H9 (cell line): ENCODE measurements at regions not wholly inside any gene's neighbourhood (a gene's known extent, or its start where the extent isn't known, plus 50 kb on each side); places are given as distances from the start of the nearest gene placed in this dataset.

Source experiments
- DNase-seq: peaks from one replicate; pipeline ENCODE4 v3.0.0-alpha.2; 2017
- H2AFZ ChIP-seq: one replicate; pipeline ENCODE4 v1.6.1; 2013; ENCODE audit warnings: mild to moderate bottlenecking, low read length, control low read depth, moderate library complexity
- H2AK5ac ChIP-seq: 2 replicates; pipeline ENCODE4 v1.6.1; 2013; ENCODE audit warnings: low read length, control low read depth, mixed read lengths; ENCODE audit not compliant: insufficient read length
- H2BK120ac ChIP-seq: one replicate; pipeline ENCODE4 v1.6.1; 2013; ENCODE audit warnings: low read depth, mild to moderate bottlenecking, low read length, control low read depth, inconsistent platforms; ENCODE audit not compliant: poor library complexity, severe bottlenecking
- H2BK12ac ChIP-seq: 2 replicates; pipeline ENCODE4 v1.6.1; 2013; ENCODE audit warnings: low read length, control low read depth, mixed read lengths, low read depth; ENCODE audit not compliant: insufficient read length
- H2BK15ac ChIP-seq: 2 replicates; pipeline ENCODE4 v1.6.1; 2013; ENCODE audit warnings: low read depth, low read length, control low read depth
- H2BK20ac ChIP-seq: one replicate; pipeline ENCODE4 v1.6.1; 2013; ENCODE audit warnings: low read depth, mild to moderate bottlenecking, low read length, control low read depth, inconsistent platforms; ENCODE audit not compliant: poor library complexity, severe bottlenecking
- H2BK5ac ChIP-seq: 2 replicates; pipeline ENCODE4 v1.6.1; 2013; ENCODE audit warnings: low read length, control low read depth, mixed read lengths; ENCODE audit not compliant: insufficient read length
- H3K14ac ChIP-seq: 2 replicates; pipeline ENCODE4 v1.6.1; 2013; ENCODE audit warnings: low read length, control low read depth; ENCODE audit not compliant: insufficient read depth
- H3K18ac ChIP-seq: 2 replicates; pipeline ENCODE4 v1.6.1; 2013; ENCODE audit warnings: low read depth, mild to moderate bottlenecking, mixed read lengths, low read length, control low read depth; ENCODE audit not compliant: insufficient read length
- H3K23ac ChIP-seq: 2 replicates; pipeline ENCODE4 v1.6.1; 2013; ENCODE audit warnings: low read length, control low read depth, mixed read lengths, low read depth; ENCODE audit not compliant: insufficient read length
- H3K23me2 ChIP-seq: 2 replicates; pipeline ENCODE4 v1.6.1; 2013; ENCODE audit warnings: low read depth, mild to moderate bottlenecking, mixed read lengths, low read length, control low read depth; ENCODE audit not compliant: insufficient read length, poor library complexity, severe bottlenecking
- H3K27ac ChIP-seq: 2 replicates; pipeline ENCODE4 v1.5.1; 2013; ENCODE audit warnings: low read length, control low read depth, mixed read lengths, low read depth; ENCODE audit not compliant: insufficient read length
- H3K27me3 ChIP-seq: 2 replicates; pipeline ENCODE4 v1.6.1; 2013; ENCODE audit warnings: low read length, control low read depth, inconsistent platforms; ENCODE audit not compliant: insufficient read depth
- H3K4ac ChIP-seq: 2 replicates; pipeline ENCODE4 v1.6.1; 2013; ENCODE audit warnings: low read depth, mild to moderate bottlenecking, control low read depth, inconsistent platforms, low read length, moderate library complexity
- H3K4me1 ChIP-seq: 2 replicates; pipeline ENCODE4 v1.6.1; 2013; ENCODE audit warnings: low read length, control low read depth, inconsistent platforms; ENCODE audit not compliant: insufficient read depth
- H3K4me2 ChIP-seq: 2 replicates; pipeline ENCODE4 v1.6.1; 2013; ENCODE audit warnings: low read length, control low read depth, mixed read lengths; ENCODE audit not compliant: insufficient read length, insufficient read depth
- H3K56ac ChIP-seq: 2 replicates; pipeline ENCODE4 v1.6.1; 2013; ENCODE audit warnings: low read depth, mild to moderate bottlenecking, mixed read lengths, low read length, control low read depth; ENCODE audit not compliant: insufficient read length
- H3K79me1 ChIP-seq: 2 replicates; pipeline ENCODE4 v1.6.1; 2013; ENCODE audit warnings: low read depth, mild to moderate bottlenecking, moderate library complexity, low read length, control low read depth, inconsistent platforms; ENCODE audit not compliant: insufficient read depth, poor library complexity, severe bottlenecking
- H3K79me2 ChIP-seq: 2 replicates; pipeline ENCODE4 v1.6.1; 2013; ENCODE audit warnings: low read length, control low read depth, inconsistent platforms; ENCODE audit not compliant: insufficient read depth
- H3K9ac ChIP-seq: 2 replicates; pipeline ENCODE4 v1.6.1; 2013; ENCODE audit warnings: low read length, control low read depth, mixed read lengths; ENCODE audit not compliant: insufficient read length; ENCODE audit errors: extremely low read depth
- H3K9me3 ChIP-seq: one replicate; pipeline ENCODE4 v1.6.1; 2013; ENCODE audit warnings: low read depth, low read length, inconsistent platforms; ENCODE audit not compliant: control insufficient read depth
- H3T11ph ChIP-seq: one replicate; pipeline ENCODE4 v1.6.1; 2013; ENCODE audit warnings: mild to moderate bottlenecking, low read length, control low read depth, inconsistent platforms
- H4K20me1 ChIP-seq: one replicate; pipeline ENCODE4 v1.6.1; 2013; ENCODE audit not compliant: control insufficient read depth, insufficient read length, insufficient read depth
- H4K5ac ChIP-seq: 2 replicates; pipeline ENCODE4 v1.6.1; 2013; ENCODE audit warnings: low read depth, mild to moderate bottlenecking, mixed read lengths, low read length, control low read depth; ENCODE audit not compliant: insufficient read length
- H4K8ac ChIP-seq: replicated peaks from 2 replicates; pipeline ENCODE4 v1.6.1; 2013; ENCODE audit warnings: low read length, control low read depth, mixed read lengths, low read depth; ENCODE audit not compliant: insufficient read length
- H4K91ac ChIP-seq: 2 replicates; pipeline ENCODE4 v1.6.1; 2013; ENCODE audit warnings: low read depth, mild to moderate bottlenecking, moderate library complexity, mixed read lengths, low read length, control low read depth; ENCODE audit not compliant: insufficient read length
- H3K27ac Mint-ChIP-seq, 3 experiments: 2 replicates in 2 of 3; 3 replicates in 1 of 3; pipeline ENCODE4 v1.8.0; 2020 to 2021; ENCODE audit warnings: mixed read lengths in 3 of 3, mild to moderate bottlenecking in 1 of 3, moderate library complexity in 1 of 3
- H3K27me3 Mint-ChIP-seq: 2 replicates; pipeline ENCODE4 v1.8.0; 2021; ENCODE audit warnings: low read depth, mild to moderate bottlenecking, moderate library complexity, mixed read lengths
- H3K36me3 Mint-ChIP-seq, 3 experiments: 2 replicates in 2 of 3; 3 replicates in 1 of 3; pipeline ENCODE4 v1.8.0; 2020 to 2021; ENCODE audit warnings: low read depth in 3 of 3, mixed read lengths in 3 of 3; ENCODE audit not compliant: insufficient read depth in 1 of 3
- H3K4me1 Mint-ChIP-seq, 2 experiments: 2 replicates each; pipeline ENCODE4 v1.8.0; 2020; ENCODE audit warnings: mixed read lengths in 2 of 2
- H3K4me3 Mint-ChIP-seq, 2 experiments: 2 replicates in 1 of 2; 3 replicates in 1 of 2; pipeline ENCODE4 v1.8.0; 2020 to 2021; ENCODE audit warnings: mild to moderate bottlenecking in 2 of 2, mixed read lengths in 2 of 2, moderate library complexity in 1 of 2
- H3K9me3 Mint-ChIP-seq, 2 experiments: 2 replicates in 1 of 2; 3 replicates in 1 of 2; pipeline ENCODE4 v1.8.0; 2020; ENCODE audit warnings: mild to moderate bottlenecking in 2 of 2, mixed read lengths in 2 of 2, moderate library complexity in 1 of 2
- CTCF ChIP-seq: fragments of 200-600 bp; sonication (generic); conservative IDR thresholded peaks from 3 replicates; pipeline ENCODE4 v1.8.0; 2021; ENCODE audit warnings: antibody characterized with exemption, mild to moderate bottlenecking
- WGBS: extraction: QIAGEN DNeasy Blood & Tissue Kit; methylation state at CpG from one replicate; pipeline ENCODE4 v1.1.7; 2013; ENCODE audit warnings: missing lambda C conversion rate, low lambda C conversion rate, mixed read lengths; ENCODE audit not compliant: insufficient read length; ENCODE audit errors: extremely low coverage; 5-methylcytosine and 5-hydroxymethylcytosine counted together

- Histone ChIP-seq H3K9me3 (no peaks in the 10 kb centered on the region), H3K56ac (no peak overlapping the region), H2BK12ac (no peak overlapping the region), H3K9ac (no peak overlapping the region), H2BK15ac (no peak overlapping the region), H3T11ph (no peak overlapping the region), H3K23me2 (no peaks in the 10 kb centered on the region), H3K79me2 (no peaks in the 10 kb centered on the region), H3K18ac (no peak overlapping the region), H3K79me1 (no peaks in the 10 kb centered on the region), H3K23ac (no peak overlapping the region), H3K27me3 (no peaks in the 10 kb centered on the region), H2BK5ac (no peak overlapping the region), H2AFZ (no peak overlapping the region), H3K14ac (no peak overlapping the region), H3K4me1 (peaks cover 5% of the 10 kb centered on the region; the same call in 1 of the 2 replicates), H3K4me2 (no peak overlapping the region), H3K27ac (no peak overlapping the region), H2BK20ac (no peak overlapping the region), H4K8ac (no peak overlapping the region), H2BK120ac (no peak overlapping the region), H2AK5ac (no peak overlapping the region), H3K4ac (no peak overlapping the region), H4K5ac (no peak overlapping the region), H4K91ac (no peak overlapping the region), H4K20me1 (no peaks in the 10 kb centered on the region)
- DNase-seq = no peak
- no CpG with 5 or more reads among the region's 4 CpGs for WGBS
- H3K36me3 Mint-ChIP-seq = no peaks in the 10 kb centered on the region
- peaks cover 11% of the 10 kb centered on the region in 2 experiments for H3K4me1 Mint-ChIP-seq
- H3K4me3 Mint-ChIP-seq = no peak overlapping the region
- H3K9me3 Mint-ChIP-seq = no peaks in the 10 kb centered on the region; a peak in 1 of 5 replicates
- H3K27ac Mint-ChIP-seq = no peak overlapping the region
- TF ChIP-seq CTCF = no peak
- H3K27me3 Mint-ChIP-seq = no peaks in the 10 kb centered on the region; the same call in 1 of the 2 replicates
Observed at GRCh38 chr11:122406466-122406865, 249.1 kb upstream of the UBASH3B start.
